ENCODE measurements at regions not wholly inside any gene's neighbourhood (a gene's known extent, or its start where the extent isn't known, plus 50 kb on each side); places are given as distances from the start of the nearest gene placed in this dataset.
"Not testable (repeated sequence)": the region's sequence is repeated elsewhere in the genome, so short reads cannot be mapped to it uniquely, and the experiment has no call there.

DNA sequence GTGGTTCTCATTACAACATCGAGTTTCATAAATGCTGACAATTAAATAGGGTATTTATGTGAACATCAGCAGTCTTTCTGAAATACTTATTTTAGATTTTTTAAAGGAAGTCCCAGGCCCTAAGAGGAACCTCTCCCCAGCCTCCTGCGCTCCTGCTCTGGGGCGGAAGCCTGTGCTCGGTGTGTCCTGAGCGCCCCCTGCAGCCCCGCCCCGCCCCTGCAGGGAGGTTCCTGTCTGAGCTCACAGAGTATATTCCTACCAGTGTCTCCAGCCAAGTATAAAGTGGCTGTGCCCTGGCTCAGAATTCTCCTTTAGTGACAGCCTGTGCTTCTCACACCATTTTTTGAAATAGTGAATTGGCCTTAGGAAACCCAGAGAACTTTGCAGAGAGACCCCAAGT is 567.9 kb downstream of the GOLGA6L6 start:
- no peak for DNase-seq

DNA sequence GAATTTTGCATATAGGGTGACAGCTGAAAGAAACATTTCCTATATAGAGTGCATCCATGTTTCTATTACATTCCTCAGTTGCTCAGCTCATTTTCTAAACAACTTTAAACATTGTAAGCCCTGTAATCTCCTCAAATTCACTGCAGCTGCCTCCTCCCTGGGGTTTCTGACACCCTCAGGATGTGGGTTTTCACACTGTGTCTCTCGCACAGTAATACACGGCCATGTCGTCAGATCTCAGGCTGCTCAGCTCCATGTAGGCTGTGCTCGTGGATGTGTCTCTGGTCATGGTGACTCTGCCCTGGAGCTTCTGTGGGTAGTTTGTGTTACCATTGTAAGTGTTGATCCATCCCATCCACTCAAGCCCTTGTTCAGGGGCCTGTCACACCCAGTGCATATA is 569.0 kb downstream of the GOLGA6L6 start:
- DNase-seq, result not testable (repeated sequence)

DNA sequence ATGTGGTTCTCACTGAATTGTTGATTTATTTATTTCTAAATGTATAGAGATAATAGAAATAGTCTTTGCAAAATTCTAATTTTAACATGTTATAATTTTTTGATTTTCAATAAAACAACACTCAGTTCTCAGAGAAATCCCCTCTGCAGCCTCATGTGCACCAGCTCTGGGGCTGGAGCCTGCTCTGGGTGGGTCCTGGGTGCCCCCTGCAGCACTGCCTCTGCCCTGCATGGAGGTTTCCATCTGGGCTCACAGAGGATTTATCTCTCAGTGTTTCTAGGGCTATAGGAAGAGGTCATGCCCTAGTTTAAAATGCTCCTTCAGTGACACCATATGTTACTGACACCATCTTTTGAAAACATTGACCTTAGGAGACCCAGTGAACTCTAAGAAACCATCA is 576.0 kb downstream of the GOLGA6L6 start:
- DNase-seq, result not testable (repeated sequence)

DNA sequence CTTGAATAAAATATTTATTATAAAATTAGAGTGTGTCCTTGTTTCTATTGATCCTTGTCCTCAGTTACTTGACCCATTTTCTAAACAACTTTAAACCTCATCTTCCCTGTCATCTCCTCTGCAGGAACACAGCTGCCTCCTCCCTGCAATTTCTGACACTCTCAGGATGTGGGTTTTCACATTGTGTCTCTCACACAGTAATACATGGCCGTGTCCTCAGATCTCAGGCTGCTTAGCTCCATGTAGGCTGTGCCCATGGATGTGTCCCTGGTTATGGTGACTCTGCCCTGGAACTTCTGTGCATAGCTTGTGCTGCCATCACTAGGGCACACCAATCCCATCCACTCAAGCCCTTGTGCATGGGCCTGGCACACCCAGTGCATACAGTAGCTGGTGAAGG is 577.1 kb downstream of the GOLGA6L6 start:
- DNase-seq, result not testable (repeated sequence)

- no peak for DNase-seq
Observed at GRCh38 chr15:19956124-19956796, 585.3 kb downstream of the GOLGA6L6 start.

- DNase-seq, result no peak
Observed at GRCh38 chr15:19944261-19944888, 597.2 kb downstream of the GOLGA6L6 start.

GRCh38 chr15:19943515-19943914 is 598.1 kb downstream of the GOLGA6L6 start:
- DNase-seq, result no peak

- DNase-seq, result not testable (repeated sequence)
Observed at GRCh38 chr15:19903281-19903680, 638.3 kb downstream of the GOLGA6L6 start.

DNA sequence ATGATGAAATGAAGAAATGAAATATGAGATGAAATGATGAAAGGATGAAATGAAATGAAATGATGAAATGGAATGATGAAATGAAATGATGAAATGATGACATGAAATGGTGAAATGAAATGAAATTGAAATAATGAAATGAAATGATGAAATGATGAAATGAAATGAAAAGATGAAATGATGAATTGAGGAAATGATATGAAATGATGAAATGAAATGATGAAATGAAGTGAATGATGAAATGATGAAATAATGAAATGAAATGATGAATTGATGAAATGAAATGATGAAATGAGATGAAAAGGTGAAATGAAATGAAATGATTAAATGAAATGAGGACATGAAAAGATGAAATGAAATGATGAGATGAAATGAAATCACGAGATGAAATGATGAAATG is 639.2 kb downstream of the GOLGA6L6 start:
- not testable (repeated sequence) for DNase-seq

DNA sequence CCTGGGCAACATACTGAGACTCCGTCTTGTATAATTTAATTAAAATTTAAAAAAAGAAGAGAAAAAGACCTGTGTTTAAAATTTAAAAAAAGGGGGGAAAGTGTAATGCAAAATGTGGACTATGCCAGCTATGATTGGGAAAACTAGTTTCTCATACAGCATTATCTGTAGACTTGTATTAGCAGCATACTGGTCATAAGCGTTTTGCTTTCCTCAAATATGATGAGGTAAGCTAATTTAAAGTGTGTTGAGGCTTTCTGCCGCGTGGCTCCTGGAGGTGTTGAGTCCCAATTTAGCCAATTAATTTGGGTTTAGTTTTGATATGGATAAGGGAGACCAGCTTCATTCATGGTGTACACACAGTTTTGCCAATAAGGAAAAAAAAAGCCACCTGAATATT is 640.2 kb downstream of the GOLGA6L6 start:
- not testable (repeated sequence) for DNase-seq

GRCh38 chr15:19899021-19899824 is 642.4 kb downstream of the GOLGA6L6 start:
- DNase-seq, result no peak

DNA sequence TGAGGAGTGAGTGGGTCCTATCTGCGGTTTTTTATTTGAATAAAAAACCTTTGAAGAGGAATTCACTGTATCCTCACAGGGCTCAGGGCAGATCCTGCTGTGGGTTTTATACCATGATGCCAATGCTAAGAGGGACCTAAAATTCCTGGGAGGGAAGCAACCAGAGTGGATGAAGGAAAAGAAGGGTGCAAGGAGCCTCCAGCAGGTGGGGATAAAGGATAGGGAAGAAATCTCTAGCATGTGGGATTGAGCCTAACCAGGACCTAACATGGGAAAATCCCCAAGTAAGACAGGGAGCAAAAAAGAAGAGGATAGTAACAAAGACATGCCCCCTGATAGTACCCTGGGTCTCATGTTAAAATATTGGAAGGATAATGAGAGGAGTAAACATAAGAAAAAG is 652.8 kb downstream of the GOLGA6L6 start:
- not testable (repeated sequence) for DNase-seq

GRCh38 chr15:19844061-19844460 is 697.5 kb downstream of the GOLGA6L6 start:
- not testable (repeated sequence) for DNase-seq
